MM.1S (cell line): ENCODE measurements at regions not wholly inside any gene's neighbourhood (a gene's known extent, or its start where the extent isn't known, plus 50 kb on each side); places are given as distances from the start of the nearest gene placed in this dataset.

ENCODE experiments used
- DNase-seq: peaks from one replicate; pipeline ENCODE4 v3.0.0-alpha.2; 2015
- H2AFZ ChIP-seq: fragments of 300-600 bp; sonication (generic); 2 replicates; pipeline ENCODE4 v1.6.0; 2016; ENCODE audit warnings: antibody characterized with exemption, low read length
- H3F3A ChIP-seq: fragments of 300-600 bp; sonication (generic); 2 replicates; pipeline ENCODE4 v1.6.1; 2016; ENCODE audit warnings: mild to moderate bottlenecking, antibody characterized with exemption, low read length, moderate library complexity, mixed read lengths; ENCODE audit not compliant: insufficient read depth
- H3K27ac ChIP-seq: fragments of 300-600 bp; sonication (generic); 2 replicates; pipeline ENCODE4 v1.5.1; 2016; ENCODE audit warnings: mild to moderate bottlenecking, low read length
- H3K27me3 ChIP-seq: fragments of 300-600 bp; sonication (generic); replicated peaks from 2 replicates; pipeline ENCODE4 v1.6.0; 2016; ENCODE audit warnings: low read length; ENCODE audit not compliant: insufficient read depth
- H3K36me3 ChIP-seq: fragments of 300-600 bp; sonication (generic); replicated peaks from 2 replicates; pipeline ENCODE4 v1.6.1; 2016; ENCODE audit warnings: mild to moderate bottlenecking, low read length, mixed read lengths; ENCODE audit not compliant: insufficient read depth
- H3K4me1 ChIP-seq: fragments of 300-600 bp; sonication (generic); 2 replicates; pipeline ENCODE4 v1.6.1; 2016; ENCODE audit warnings: low read length, mixed read lengths
- H3K4me2 ChIP-seq: fragments of 300-600 bp; sonication (generic); 2 replicates; pipeline ENCODE4 v1.6.0; 2016; ENCODE audit warnings: low read depth, low read length
- H3K4me3 ChIP-seq: fragments of 300-600 bp; sonication (generic); 2 replicates; pipeline ENCODE4 v1.5.1; 2016; ENCODE audit warnings: low read length, mixed read lengths
- H3K79me2 ChIP-seq: fragments of 300-600 bp; sonication (generic); 2 replicates; pipeline ENCODE4 v1.6.1; 2016; ENCODE audit warnings: mixed run types, low read length, mixed read lengths
- H3K9ac ChIP-seq: fragments of 300-600 bp; sonication (generic); 2 replicates; pipeline ENCODE4 v1.6.1; 2016; ENCODE audit warnings: low read length, mixed read lengths
- H3K9me2 ChIP-seq: fragments of 300-600 bp; sonication (generic); replicated peaks from 2 replicates; pipeline ENCODE4 v1.6.1; 2016; ENCODE audit warnings: mild to moderate bottlenecking, low read length, mixed read lengths; ENCODE audit not compliant: insufficient read depth
- H3K9me3 ChIP-seq: fragments of 300-600 bp; sonication (generic); replicated peaks from 2 replicates; pipeline ENCODE4 v1.6.1; 2016; ENCODE audit warnings: mild to moderate bottlenecking, low read length, mixed read lengths; ENCODE audit not compliant: insufficient read depth
- H4K20me1 ChIP-seq: fragments of 300-600 bp; sonication (generic); 2 replicates; pipeline ENCODE4 v1.6.1; 2016; ENCODE audit warnings: mild to moderate bottlenecking, low read length, moderate library complexity, mixed read lengths; ENCODE audit not compliant: insufficient read depth
- CTCF ChIP-seq: fragments of 300-600 bp; sonication (generic); IDR thresholded peaks from 2 replicates; pipeline ENCODE4 v1.5.1; 2016; ENCODE audit warnings: antibody characterized with exemption, low read length, mixed read lengths
- EZH2 ChIP-seq: fragments of 300-600 bp; sonication (generic); optimal IDR thresholded peaks from 2 replicates; pipeline ENCODE3; 2017; ENCODE audit warnings: low read depth, mild to moderate bottlenecking, antibody characterized with exemption, low read length, mixed read lengths
- EZH2phosphoT487 ChIP-seq: fragments of 300-600 bp; sonication (generic); IDR thresholded peaks from 2 replicates; pipeline ENCODE4 v1.6.1; 2018; ENCODE audit warnings: antibody characterized with exemption, low read length

- Histone ChIP-seq H3K4me1 (no peaks in the 10 kb centered on the region), H3K4me2 (no peak overlapping the region), H3K9me2 (no peaks in the 10 kb centered on the region), H2AFZ (no peak overlapping the region), H4K20me1 (no peaks in the 10 kb centered on the region), H3K9ac (no peak overlapping the region), H3F3A (no peaks in the 10 kb centered on the region), H3K4me3 (no peak overlapping the region), H3K9me3 (no peaks in the 10 kb centered on the region), H3K27ac (no peak overlapping the region), H3K36me3 (no peaks in the 10 kb centered on the region), H3K79me2 (no peaks in the 10 kb centered on the region), H3K27me3 (no peaks in the 10 kb centered on the region)
- TF ChIP-seq CTCF (no peak), EZH2 (no peak), EZH2phosphoT487 (no peak)
- no peak for DNase-seq
These were observed 92.9 kb upstream of the RAI14 start for GRCh38 chr5:34563269-34563668.

- Histone ChIP-seq H3K27ac (no peak overlapping the region), H4K20me1 (no peaks in the 10 kb centered on the region), H3K9ac (no peak overlapping the region), H2AFZ (no peak overlapping the region), H3K27me3 (no peaks in the 10 kb centered on the region), H3K4me2 (no peak overlapping the region), H3K9me2 (no peaks in the 10 kb centered on the region), H3K9me3 (no peaks in the 10 kb centered on the region), H3K4me1 (no peaks in the 10 kb centered on the region), H3K79me2 (no peaks in the 10 kb centered on the region), H3K36me3 (no peaks in the 10 kb centered on the region), H3F3A (no peaks in the 10 kb centered on the region), H3K4me3 (no peak overlapping the region)
- no peak for DNase-seq
- TF ChIP-seq EZH2 (no peak), EZH2phosphoT487 (no peak), CTCF (no peak)
These were observed 92.0 kb upstream of the RAI14 start for GRCh38 chr5:34563931-34564709.

GRCh38 chr5:34564710-34565235 lies 91.4 kb upstream of the RAI14 start:
- no peaks in the 10 kb centered on the region for H3K9me2 ChIP-seq
- no peaks in the 10 kb centered on the region for H3K4me1 ChIP-seq
- H2AFZ ChIP-seq: no peak overlapping the region
- H3K4me3 ChIP-seq: no peak overlapping the region
- no peak for DNase-seq
- no peak overlapping the region for H3K27ac ChIP-seq
- no peak overlapping the region for H3K9ac ChIP-seq
- H3K4me2 ChIP-seq: no peak overlapping the region
- H3K27me3 ChIP-seq: no peaks in the 10 kb centered on the region
- H3K36me3 ChIP-seq: no peaks in the 10 kb centered on the region
- H3K79me2 ChIP-seq: no peaks in the 10 kb centered on the region
- no peaks in the 10 kb centered on the region for H4K20me1 ChIP-seq
- H3K9me3 ChIP-seq: no peaks in the 10 kb centered on the region
- no peaks in the 10 kb centered on the region for H3F3A ChIP-seq
- TF ChIP-seq EZH2phosphoT487 (no peak), EZH2 (no peak), CTCF (no peak)
